HEK293 (cell line): ENCODE measurements at regions not wholly inside any gene's neighbourhood (a gene's known extent, or its start where the extent isn't known, plus 50 kb on each side); places are given as distances from the start of the nearest gene placed in this dataset.

Source experiments
- CTCF ChIA-PET: fragments of 350-600 bp; formaldehyde crosslinking; extraction: SDS; loops from one replicate; lab custom pipeline; 2021; ENCODE audit warnings: antibody characterized with exemption; lab: Yijun Ruan, JAX
- POLR2A ChIA-PET: fragments of 300-600 bp; formaldehyde crosslinking; extraction: SDS; loops from one replicate; lab custom pipeline; 2020; ENCODE audit warnings: antibody characterized with exemption, inconsistent platforms; lab: Yijun Ruan, JAX
- H3K27ac ChIP-seq: fragments of 200-500 bp; sonication (Bioruptor generic); 2 replicates; pipeline ENCODE4 v1.5.1; 2014; ENCODE audit warnings: low read depth, low read length, control low read depth, inconsistent platforms; ENCODE audit errors: extremely low read depth
- H3K36me3 ChIP-seq, 2 experiments: fragments of 200-500 bp in 1 of 2; sonication (Bioruptor generic) in 1 of 2; 1 replicate in 1 of 2; 2 replicates in 1 of 2; pipeline ENCODE4 v1.5.1; 2014 to 2017; ENCODE audit warnings: inconsistent platforms in 2 of 2, low read length in 2 of 2; ENCODE audit not compliant: control insufficient read depth in 2 of 2, insufficient read depth in 1 of 2
- H3K4me1 ChIP-seq: fragments of 200-500 bp; sonication (Bioruptor generic); 2 replicates; pipeline ENCODE4 v1.5.1; 2014; ENCODE audit warnings: mild to moderate bottlenecking, low read length, inconsistent platforms; ENCODE audit not compliant: control insufficient read depth, insufficient read depth
- H3K4me3 ChIP-seq: 2 replicates; pipeline ENCODE4 v1.5.1; 2011; ENCODE audit warnings: low read depth, mild to moderate bottlenecking, control low read depth, low read length, moderate library complexity
- H3K9me3 ChIP-seq: fragments of 200-500 bp; sonication (Bioruptor generic); 2 replicates; pipeline ENCODE4 v1.5.1; 2014; ENCODE audit warnings: low read depth, low read length, inconsistent platforms; ENCODE audit not compliant: control insufficient read depth, insufficient read depth
- FEZF1 ChIP-seq: fragments of 450-650 bp; formaldehyde crosslinking; IDR thresholded peaks from 2 replicates; pipeline ENCODE4 v1.5.1; 2016; ENCODE audit warnings: missing biosample characterization, missing genetic modification characterization
- GLI4 ChIP-seq: fragments of 450-650 bp; formaldehyde crosslinking; IDR thresholded peaks from 2 replicates; pipeline ENCODE4 v1.5.1; 2016; ENCODE audit warnings: missing biosample characterization, missing genetic modification characterization
- GLIS1 ChIP-seq: fragments of 450-650 bp; formaldehyde crosslinking; IDR thresholded peaks from 2 replicates; pipeline ENCODE4 v1.5.1; 2016; ENCODE audit warnings: missing biosample characterization, missing genetic modification characterization
- WT1 ChIP-seq: fragments of 450-650 bp; formaldehyde crosslinking; IDR thresholded peaks from 2 replicates; pipeline ENCODE4 v1.5.1; 2016; ENCODE audit warnings: missing biosample characterization, missing genetic modification characterization
- ZNF114 ChIP-seq: fragments of 450-650 bp; formaldehyde crosslinking; IDR thresholded peaks from 2 replicates; pipeline ENCODE4 v1.5.0; 2017; ENCODE audit warnings: missing biosample characterization, missing genetic modification characterization
- ZNF121 ChIP-seq: fragments of 450-650 bp; formaldehyde crosslinking; IDR thresholded peaks from 2 replicates; pipeline ENCODE4 v1.5.1; 2016; ENCODE audit warnings: missing biosample characterization, missing genetic modification characterization
- ZNF140 ChIP-seq: fragments of 450-650 bp; formaldehyde crosslinking; IDR thresholded peaks from 2 replicates; pipeline ENCODE4 v1.5.1; 2016; ENCODE audit warnings: missing biosample characterization, missing genetic modification characterization
- ZNF169 ChIP-seq: fragments of 450-650 bp; formaldehyde crosslinking; IDR thresholded peaks from 2 replicates; pipeline ENCODE4 v1.5.1; 2016; ENCODE audit warnings: missing biosample characterization, missing genetic modification characterization
- ZNF221 ChIP-seq: fragments of 450-650 bp; formaldehyde crosslinking; IDR thresholded peaks from 2 replicates; pipeline ENCODE4 v1.5.1; 2017; ENCODE audit warnings: missing biosample characterization, missing genetic modification characterization, borderline replicate concordance
- ZNF23 ChIP-seq: fragments of 450-650 bp; formaldehyde crosslinking; IDR thresholded peaks from 2 replicates; pipeline ENCODE4 v1.5.1; 2016; ENCODE audit warnings: missing biosample characterization, missing genetic modification characterization, borderline replicate concordance
- ZNF292 ChIP-seq: fragments of 450-650 bp; formaldehyde crosslinking; IDR thresholded peaks from 2 replicates; pipeline ENCODE4 v1.5.1; 2016; ENCODE audit warnings: low read depth, missing biosample characterization, missing genetic modification characterization, borderline replicate concordance
- ZNF350 ChIP-seq: fragments of 450-650 bp; formaldehyde crosslinking; IDR thresholded peaks from 2 replicates; pipeline ENCODE4 v1.5.0; 2017; ENCODE audit warnings: missing biosample characterization, mild to moderate bottlenecking, missing genetic modification characterization
- ZNF366 ChIP-seq: fragments of 450-650 bp; formaldehyde crosslinking; conservative IDR thresholded peaks from 2 replicates; pipeline ENCODE4 v1.5.1; 2016; ENCODE audit warnings: missing biosample characterization, missing genetic modification characterization
- ZNF433 ChIP-seq: fragments of 450-650 bp; formaldehyde crosslinking; IDR thresholded peaks from 2 replicates; pipeline ENCODE4 v1.5.1; 2016; ENCODE audit warnings: missing biosample characterization, missing genetic modification characterization, low read depth
- ZNF473 ChIP-seq: fragments of 450-650 bp; formaldehyde crosslinking; IDR thresholded peaks from 2 replicates; pipeline ENCODE4 v1.5.1; 2017; ENCODE audit warnings: missing biosample characterization, missing genetic modification characterization
- ZNF510 ChIP-seq: fragments of 450-650 bp; formaldehyde crosslinking; IDR thresholded peaks from 2 replicates; pipeline ENCODE4 v1.5.1; 2018; ENCODE audit warnings: mild to moderate bottlenecking, missing genetic modification characterization, missing biosample characterization; ENCODE audit not compliant: insufficient replicate concordance
- ZNF514 ChIP-seq: fragments of 450-650 bp; formaldehyde crosslinking; IDR thresholded peaks from 2 replicates; pipeline ENCODE4 v1.5.1; 2016; ENCODE audit warnings: missing biosample characterization, missing genetic modification characterization
- ZNF518A ChIP-seq: fragments of 450-650 bp; formaldehyde crosslinking; conservative IDR thresholded peaks from 2 replicates; pipeline ENCODE4 v1.5.1; 2016; ENCODE audit warnings: low read depth, missing biosample characterization, missing genetic modification characterization
- ZNF544 ChIP-seq: fragments of 450-650 bp; formaldehyde crosslinking; IDR thresholded peaks from 2 replicates; pipeline ENCODE4 v1.5.0; 2017; ENCODE audit warnings: missing biosample characterization, missing genetic modification characterization
- ZNF596 ChIP-seq: fragments of 450-650 bp; IDR thresholded peaks from 2 replicates; pipeline ENCODE4 v1.5.0; 2018; ENCODE audit warnings: missing biosample characterization, mild to moderate bottlenecking, missing genetic modification characterization, moderate library complexity
- ZNF629 ChIP-seq: fragments of 450-650 bp; formaldehyde crosslinking; IDR thresholded peaks from 2 replicates; pipeline ENCODE4 v1.5.1; 2017; ENCODE audit warnings: missing biosample characterization, missing genetic modification characterization
- ZNF660 ChIP-seq: fragments of 450-650 bp; IDR thresholded peaks from 2 replicates; pipeline ENCODE4 v1.5.1; 2018; ENCODE audit warnings: missing biosample characterization, mild to moderate bottlenecking, missing genetic modification characterization
- ZNF747 ChIP-seq: fragments of 450-650 bp; formaldehyde crosslinking; IDR thresholded peaks from 2 replicates; pipeline ENCODE4 v1.5.1; 2016; ENCODE audit warnings: missing biosample characterization, missing genetic modification characterization
- ZSCAN4 ChIP-seq: fragments of 450-650 bp; formaldehyde crosslinking; IDR thresholded peaks from 2 replicates; pipeline ENCODE4 v1.5.1; 2017; ENCODE audit warnings: missing biosample characterization, missing genetic modification characterization
- TF ChIP-seq, protein P1 (sequence below): fragments of 450-650 bp; formaldehyde crosslinking; IDR thresholded peaks from 2 replicates; pipeline ENCODE4 v1.5.1; 2016; ENCODE audit warnings: missing biosample characterization, missing genetic modification characterization

- ChIA-PET POLR2A (no interaction called here), CTCF (interaction anchor here (0.6 to 0.7 kb wide), 2 partner anchors 20 to 333 kb away, joined by 3 read pairs; no protein-coding TSS in a partner anchor)
- no peak overlapping the region for H3K4me3 ChIP-seq
- no peaks in the 10 kb centered on the region for H3K4me1 ChIP-seq
- H3K9me3 ChIP-seq = no peaks in the 10 kb centered on the region
- no peaks in the 10 kb centered on the region for H3K36me3 ChIP-seq
- no peak overlapping the region for H3K27ac ChIP-seq
- TF ChIP-seq GLIS1 (tag by site-specific recombination) = no peak
- TF ChIP-seq ZNF544 = no peak
- no peak for TF ChIP-seq ZNF473 (tag by site-specific recombination)
- no peak for TF ChIP-seq ZNF660 (tag by site-specific recombination)
- no peak for TF ChIP-seq WT1 (tag by site-specific recombination)
These were observed 266.7 kb upstream of the CDH11 start for GRCh38 chr16:65388592-65388991.

DNA sequence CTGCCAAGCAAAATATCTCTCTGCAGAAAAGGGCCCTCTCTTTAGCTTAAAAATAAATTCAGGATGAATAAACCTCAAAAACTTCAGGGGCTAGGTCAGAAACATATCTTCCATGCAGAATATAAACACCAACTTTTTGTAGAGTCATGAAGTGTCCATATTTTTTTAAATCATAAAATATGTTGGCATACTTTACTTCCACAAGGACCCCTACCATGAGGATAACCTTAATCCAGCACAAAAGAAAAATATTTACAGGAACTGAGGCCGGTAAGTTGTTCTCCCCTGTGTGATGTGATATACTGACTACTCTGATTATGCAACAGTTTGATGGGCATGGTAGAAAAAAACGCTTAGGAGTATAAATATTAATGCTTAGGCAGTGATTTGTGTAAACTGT, 264.8 kb upstream of the CDH11 start:
- Histone ChIP-seq H3K4me3 (no peak overlapping the region), H3K36me3 (no peaks in the 10 kb centered on the region)
- POLR2A ChIA-PET = no interaction called here
- CTCF ChIA-PET = interaction anchor here (1.3 kb wide), 1 partner anchor 8 kb away, joined by 4 read pairs; no protein-coding TSS in a partner anchor
- TF ChIP-seq ZNF433 (tag by site-specific recombination) = no peak
- TF ChIP-seq, all 188 proteins: peak for 0
- no peaks in the 10 kb centered on the region for H3K4me1 ChIP-seq
- no peak overlapping the region for H3K27ac ChIP-seq
- no peaks in the 10 kb centered on the region for H3K9me3 ChIP-seq

- H3K27ac ChIP-seq = no peak overlapping the region
- no peaks in the 10 kb centered on the region for H3K36me3 ChIP-seq
- CTCF ChIA-PET = no interaction called here
- H3K4me3 ChIP-seq = no peak overlapping the region
- H3K9me3 ChIP-seq = no peaks in the 10 kb centered on the region
- no peaks in the 10 kb centered on the region for H3K4me1 ChIP-seq
- TF ChIP-seq ZNF23 (tag by site-specific recombination) = no peak
- no peak for TF ChIP-seq ZNF350 (tag by site-specific recombination)
- no peak for TF ChIP-seq ZNF114 (tag by site-specific recombination)
- TF ChIP-seq ZNF544 = no peak
- no peak for TF ChIP-seq ZNF596 (tag by site-specific recombination)
- no peak for TF ChIP-seq FEZF1 (tag by site-specific recombination)
- no peak for TF ChIP-seq ZNF366 (tag by site-specific recombination)
- TF ChIP-seq ZNF140 = no peak
- no peak for TF ChIP-seq ZSCAN4 (tag by site-specific recombination)
- TF ChIP-seq ZNF121 (tag by site-specific recombination) = no peak
- no peak for TF ChIP-seq ZNF221 (tag by site-specific recombination)
- TF ChIP-seq ZNF518A = no peak
- no peak for TF ChIP-seq ZNF747
- no peak for TF ChIP-seq ZNF169 (tag by site-specific recombination)
- no peak for TF ChIP-seq ZNF510
- TF ChIP-seq ZNF292 (tag by site-specific recombination) = no peak
- TF ChIP-seq, protein P1, sequence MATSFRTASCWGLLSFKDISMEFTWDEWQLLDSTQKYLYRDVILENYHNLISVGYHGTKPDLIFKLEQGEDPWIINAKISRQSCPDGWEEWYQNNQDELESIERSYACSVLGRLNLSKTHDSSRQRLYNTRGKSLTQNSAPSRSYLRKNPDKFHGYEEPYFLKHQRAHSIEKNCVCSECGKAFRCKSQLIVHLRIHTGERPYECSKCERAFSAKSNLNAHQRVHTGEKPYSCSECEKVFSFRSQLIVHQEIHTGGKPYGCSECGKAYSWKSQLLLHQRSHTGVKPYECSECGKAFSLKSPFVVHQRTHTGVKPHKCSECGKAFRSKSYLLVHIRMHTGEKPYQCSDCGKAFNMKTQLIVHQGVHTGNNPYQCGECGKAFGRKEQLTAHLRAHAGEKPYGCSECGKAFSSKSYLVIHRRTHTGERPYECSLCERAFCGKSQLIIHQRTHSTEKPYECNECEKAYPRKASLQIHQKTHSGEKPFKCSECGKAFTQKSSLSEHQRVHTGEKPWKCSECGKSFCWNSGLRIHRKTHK (tag by site-specific recombination) = no peak
- no peak for TF ChIP-seq ZNF629 (tag by site-specific recombination)
- TF ChIP-seq ZNF514 = no peak
- no peak for TF ChIP-seq GLI4 (tag by site-specific recombination)
- TF ChIP-seq, all 188 proteins: peak for 0
- POLR2A ChIA-PET = no interaction called here
These were observed 262.6 kb upstream of the CDH11 start for GRCh38 chr16:65384441-65384840.
